T-helper 1 cell treated with Interleukin-12 subunit alpha and Interleukin-12 subunit beta and Interleukin-4 antibody, amounts not matched to agents 30 ng/mL and 1 ng/mL, for 36 hours (primary cell): ENCODE measurements at regions not wholly inside any gene's neighbourhood (a gene's known extent, or its start where the extent isn't known, plus 50 kb on each side); places are given as distances from the start of the nearest gene placed in this dataset.

Experiments
- intact Hi-C: fragments of 100-400 bp; cut with micrococcal nuclease; formaldehyde crosslinking; loops from one replicate; pipeline ENCODE4 v1.15.1; 2024

DNA sequence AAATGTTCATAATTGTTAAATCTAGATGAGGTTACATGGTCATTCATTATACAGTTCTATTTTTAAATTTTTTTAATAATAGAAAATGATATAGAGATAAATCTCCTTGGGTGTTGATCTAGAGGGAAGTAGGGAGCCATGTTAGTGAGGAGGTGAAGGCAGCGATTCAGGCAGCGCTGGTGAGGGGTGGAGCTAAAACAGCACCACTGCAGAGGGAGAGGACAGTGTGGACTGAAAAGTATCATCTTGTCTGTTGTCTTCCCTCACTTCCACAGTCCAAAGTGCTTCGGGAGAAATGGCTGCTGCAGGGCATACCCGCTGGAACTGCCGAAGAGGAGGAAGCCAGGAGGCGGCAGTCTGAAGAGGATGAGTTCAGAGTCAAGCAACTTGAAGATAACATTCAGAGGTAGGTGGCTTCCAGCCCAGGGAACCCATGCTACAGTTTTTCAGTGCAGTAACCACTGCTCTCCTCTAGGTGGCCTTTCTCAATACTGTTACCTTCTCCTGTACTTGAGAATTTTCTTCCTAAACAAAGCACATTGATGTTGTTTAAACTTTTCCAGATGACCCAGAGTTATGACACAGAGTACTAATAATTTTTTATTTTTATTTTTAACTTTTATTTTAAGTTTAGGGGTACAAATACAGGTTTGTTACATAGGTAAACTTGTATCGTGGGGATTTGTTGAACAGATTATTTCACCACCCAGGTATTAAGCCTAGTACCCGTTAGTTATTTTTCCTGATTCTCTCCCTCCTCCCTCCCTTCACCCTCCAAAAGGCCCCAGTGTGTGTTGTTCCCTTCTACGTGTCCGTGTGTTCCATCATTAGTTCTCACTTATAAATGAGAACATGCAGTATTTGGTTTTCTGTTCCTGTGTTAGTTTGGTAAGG, 100.5 kb downstream of the PALM2AKAP2 start:
- intact Hi-C loops = loop anchor here (1.0 to 10.0 kb wide), 4 partner anchors 337 to 1604 kb away; partner anchors contain the start of genes ABITRAM, ECPAS, ELP1 and TMEM245

DNA sequence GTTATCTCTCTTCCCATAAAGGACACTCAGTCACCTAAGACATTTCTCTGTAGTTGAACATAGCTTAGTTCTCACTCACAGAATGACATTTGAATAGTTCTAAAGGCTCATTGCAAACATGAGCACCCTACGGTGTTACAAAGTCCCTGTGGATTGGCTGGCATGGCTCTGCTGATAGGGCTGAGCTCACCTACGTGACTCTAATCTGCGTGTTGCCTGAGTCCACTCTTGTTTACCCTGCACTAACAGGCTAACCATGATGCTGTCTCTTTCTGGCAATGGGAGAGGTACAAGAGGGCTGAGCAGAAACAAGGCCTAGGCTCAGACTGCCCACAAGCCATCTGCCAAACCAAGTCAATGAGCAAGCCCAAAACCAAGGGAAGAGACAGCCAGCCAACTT, 103.6 kb downstream of the PALM2AKAP2 start:
- intact Hi-C loops = loop anchor here (10.0 kb wide), 3 partner anchors 769 to 1601 kb away; partner anchors contain the start of genes ABITRAM, ECPAS, ELP1 and TMEM245

DNA sequence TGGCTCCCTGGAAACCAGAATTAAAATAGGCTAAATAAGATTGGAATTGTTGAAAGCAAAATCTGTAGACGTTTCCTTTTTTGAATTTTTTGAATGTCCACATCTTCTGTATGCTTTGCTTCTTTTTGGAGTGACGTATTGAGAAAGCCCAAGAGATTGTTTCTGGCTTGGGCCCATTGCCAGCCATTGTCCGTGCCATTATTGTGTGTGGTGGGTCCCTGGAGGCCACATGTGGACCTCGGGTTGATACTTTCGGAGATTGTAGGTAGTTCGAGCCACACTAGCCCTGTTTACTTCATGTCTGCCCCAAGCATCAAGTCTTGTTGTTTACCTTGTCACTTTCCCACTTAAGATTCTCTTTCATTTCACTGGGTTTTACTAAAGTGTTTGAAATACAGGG, 106.0 kb downstream of the PALM2AKAP2 start:
- intact Hi-C loops = loop anchor here (1.0 to 10.0 kb wide), 10 partner anchors 9 to 1599 kb away; partner anchors contain the start of genes ABITRAM, CTNNAL1, ECPAS and ELP1

DNA sequence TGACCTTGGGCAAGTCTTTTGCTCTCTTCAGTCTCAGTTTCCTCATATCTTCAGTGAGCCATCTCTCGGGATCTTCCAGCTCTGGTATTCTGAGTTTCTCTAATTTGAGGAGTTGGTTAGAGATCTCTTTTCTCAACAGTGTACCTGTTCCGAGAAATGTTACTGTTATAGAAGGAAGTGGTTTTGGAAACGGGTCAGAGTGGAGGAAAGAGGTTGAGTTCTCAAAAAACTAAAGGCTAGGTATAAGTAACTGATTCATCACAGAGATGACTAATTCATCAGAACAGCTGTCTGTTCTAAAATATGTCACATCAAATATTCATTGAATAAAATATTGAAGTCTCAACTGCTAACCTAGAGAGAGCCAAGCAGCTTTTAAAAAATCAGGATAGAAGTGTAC, 106.6 kb downstream of the PALM2AKAP2 start:
- intact Hi-C loops = loop anchor here (1.0 to 10.0 kb wide), 10 partner anchors 9 to 1598 kb away; partner anchors contain the start of genes ABITRAM, CTNNAL1, ECPAS and ELP1

DNA sequence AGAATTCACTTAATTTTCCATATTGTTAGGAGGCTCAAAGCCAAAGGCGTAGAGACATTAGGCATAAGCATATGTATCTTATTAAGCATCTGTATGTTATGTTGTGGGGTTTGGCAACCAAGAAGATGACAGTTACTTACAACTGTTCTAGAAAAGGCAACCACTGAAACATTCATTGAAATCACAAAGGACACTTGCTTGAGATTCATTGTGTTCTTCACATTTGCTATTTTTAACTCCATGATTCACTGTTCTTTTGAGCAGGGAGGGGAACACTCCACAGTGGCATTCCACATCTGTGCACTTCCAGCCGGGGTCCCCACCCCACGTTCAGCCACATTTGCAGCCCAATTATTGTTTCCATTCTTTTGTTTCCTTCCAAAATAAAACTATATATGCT, 107.1 kb downstream of the PALM2AKAP2 start:
- intact Hi-C loops = loop anchor here (2.0 to 10.0 kb wide), 9 partner anchors 68 to 1598 kb away; partner anchors contain the start of genes ABITRAM, CTNNAL1, ECPAS and ELP1

DNA sequence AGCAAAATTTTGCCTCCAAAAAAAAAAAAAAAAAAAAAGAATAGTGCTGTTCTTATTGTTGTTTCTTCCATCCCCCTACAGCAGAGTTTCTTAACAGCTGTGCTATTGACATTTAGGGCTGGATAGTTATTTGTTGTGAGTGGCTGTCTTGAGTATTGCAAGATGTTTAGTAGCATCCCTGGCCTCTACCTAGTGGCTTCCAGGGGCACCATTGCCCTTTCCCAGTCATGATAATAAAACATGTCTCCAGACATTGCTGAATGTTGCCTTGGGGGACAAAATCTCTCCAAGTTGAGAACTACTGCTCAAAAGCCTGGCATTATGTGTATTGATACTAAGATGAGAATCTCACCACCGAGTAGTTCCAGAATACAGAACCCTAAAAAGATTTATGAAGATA, 108.7 kb downstream of the PALM2AKAP2 start:
- intact Hi-C loops = loop anchor here (5.0 to 10.0 kb wide), 4 partner anchors 446 to 1596 kb away; partner anchors contain the start of genes ABITRAM, ECPAS, ELP1 and TMEM245

DNA sequence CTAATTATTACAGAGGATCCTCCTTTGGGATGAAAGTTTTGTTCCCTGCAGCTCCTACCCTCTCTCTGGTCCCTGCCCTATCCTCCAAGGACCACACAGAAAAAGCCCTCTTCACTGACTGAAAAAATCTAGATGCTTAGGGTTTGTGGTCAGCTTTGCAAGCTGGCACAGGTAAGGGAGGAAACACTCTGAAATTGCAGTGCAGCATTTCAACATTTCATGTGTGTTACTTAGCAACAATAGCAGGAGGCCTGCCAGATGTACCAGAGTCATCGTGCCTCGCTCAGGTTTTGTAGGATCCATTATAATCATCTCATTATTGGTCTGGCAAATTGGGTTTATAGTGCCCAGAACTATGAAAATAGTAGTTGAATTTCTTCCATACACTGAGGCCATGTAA, 109.5 kb downstream of the PALM2AKAP2 start:
- intact Hi-C loops = loop anchor here (5.0 to 10.0 kb wide), 4 partner anchors 447 to 1595 kb away; partner anchors contain the start of genes ABITRAM, ECPAS, ELP1 and TMEM245

DNA sequence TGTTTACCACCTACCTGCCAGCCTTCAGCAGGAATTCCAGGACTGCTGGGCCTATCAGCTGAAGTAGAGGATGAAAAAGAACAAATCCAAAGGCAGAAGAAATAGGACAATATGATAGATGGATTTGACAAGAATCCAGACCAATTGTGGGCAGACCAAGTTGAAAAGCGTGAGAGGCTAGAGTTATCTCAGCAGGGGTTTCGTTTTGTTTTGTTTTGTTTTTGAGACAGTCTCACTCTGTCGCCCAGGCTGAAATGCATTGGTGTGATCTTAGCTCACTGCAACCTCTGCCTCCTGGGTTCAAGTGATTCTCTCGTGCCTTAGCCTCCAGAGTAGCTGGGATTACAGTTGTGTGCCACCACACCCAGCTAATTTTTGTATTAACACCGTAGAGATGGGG, 113.2 kb downstream of the PALM2AKAP2 start:
- intact Hi-C loops = no loop called here

DNA sequence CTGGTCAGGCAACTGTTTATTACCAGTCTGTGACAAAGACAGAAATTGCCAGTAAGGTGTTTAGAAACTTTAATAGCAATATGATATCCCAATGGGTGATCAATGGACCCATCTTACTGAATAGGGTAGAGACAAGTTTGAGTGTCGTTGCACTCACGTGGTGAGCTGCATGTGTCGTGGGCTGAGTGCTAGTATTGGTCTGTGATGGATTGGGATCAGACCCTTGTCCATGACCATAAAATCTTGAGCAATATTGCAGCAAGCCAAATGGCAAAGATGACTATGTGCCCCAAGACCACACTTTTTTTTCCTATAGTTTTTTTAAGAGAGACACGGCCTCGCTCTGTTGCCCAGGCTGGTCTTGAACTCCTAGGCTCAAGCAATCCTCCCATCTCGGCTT, 114.5 kb downstream of the PALM2AKAP2 start:
- intact Hi-C loops = loop anchor here (2.0 kb wide), 4 partner anchors 24 to 254 kb away; no protein-coding TSS in a partner anchor

DNA sequence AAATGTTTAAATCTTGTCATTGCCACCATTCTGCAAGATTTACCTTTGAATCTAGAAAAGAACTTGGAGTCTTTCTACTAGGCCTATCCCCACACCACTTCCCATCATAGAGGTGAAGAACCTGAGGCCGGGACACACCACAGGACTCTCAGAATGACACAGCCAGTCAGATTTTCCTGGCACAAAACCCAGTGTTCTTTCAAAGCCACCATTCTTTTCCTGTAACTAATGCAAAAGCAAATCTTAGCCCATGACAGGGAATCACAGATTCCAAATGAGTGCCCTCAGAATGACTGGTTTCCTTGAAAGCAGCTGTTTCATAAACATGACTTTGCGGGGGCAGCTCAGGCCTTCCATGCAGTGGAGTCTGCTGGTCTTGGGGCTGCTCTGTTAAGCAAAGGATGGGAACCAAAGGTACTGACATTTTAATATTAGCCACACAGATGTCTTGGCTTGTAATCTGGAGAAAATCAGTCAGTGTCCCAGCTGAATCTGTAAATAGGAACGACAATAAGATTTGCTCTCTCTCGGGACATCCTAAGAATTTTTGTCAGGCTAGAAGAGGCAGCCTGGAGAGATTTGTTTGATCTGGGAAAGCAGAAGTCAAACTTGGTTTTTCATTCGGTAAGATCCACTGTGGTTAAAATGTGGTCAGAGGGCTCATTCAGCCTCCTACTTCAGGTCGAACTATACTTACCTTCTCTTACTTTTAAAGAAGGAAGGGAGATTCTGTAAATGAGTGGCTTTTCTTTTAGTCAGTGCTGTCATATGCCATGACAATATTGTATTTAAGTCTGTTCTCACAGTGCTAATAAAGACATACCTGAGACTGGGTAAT, 115.1 kb downstream of the PALM2AKAP2 start:
- intact Hi-C loops = loop anchor here (1.0 to 2.0 kb wide), 5 partner anchors 9 to 254 kb away; no protein-coding TSS in a partner anchor

DNA sequence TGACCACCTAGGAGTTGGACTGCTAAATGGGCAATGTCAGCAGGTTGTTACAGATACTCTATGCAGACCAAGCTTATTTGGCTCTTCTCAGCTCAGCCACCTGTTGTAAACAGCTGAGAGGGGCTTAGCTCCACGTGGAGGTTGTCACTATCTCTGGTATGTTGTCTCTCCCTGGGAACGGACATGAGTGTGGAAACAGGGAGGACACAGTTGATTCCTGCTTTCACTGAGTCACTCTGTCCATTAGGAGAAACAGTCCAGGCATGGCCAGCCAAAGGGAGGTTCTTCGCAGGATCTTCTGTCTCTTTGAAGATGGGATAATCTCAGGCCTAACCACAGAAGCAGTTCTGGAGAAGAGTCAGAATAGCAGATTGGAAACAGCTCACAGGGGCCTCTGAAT, 121.2 kb downstream of the PALM2AKAP2 start:
- intact Hi-C loops = loop anchor here (5.0 kb wide), 1 partner anchor 329 kb away; no protein-coding TSS in a partner anchor

DNA sequence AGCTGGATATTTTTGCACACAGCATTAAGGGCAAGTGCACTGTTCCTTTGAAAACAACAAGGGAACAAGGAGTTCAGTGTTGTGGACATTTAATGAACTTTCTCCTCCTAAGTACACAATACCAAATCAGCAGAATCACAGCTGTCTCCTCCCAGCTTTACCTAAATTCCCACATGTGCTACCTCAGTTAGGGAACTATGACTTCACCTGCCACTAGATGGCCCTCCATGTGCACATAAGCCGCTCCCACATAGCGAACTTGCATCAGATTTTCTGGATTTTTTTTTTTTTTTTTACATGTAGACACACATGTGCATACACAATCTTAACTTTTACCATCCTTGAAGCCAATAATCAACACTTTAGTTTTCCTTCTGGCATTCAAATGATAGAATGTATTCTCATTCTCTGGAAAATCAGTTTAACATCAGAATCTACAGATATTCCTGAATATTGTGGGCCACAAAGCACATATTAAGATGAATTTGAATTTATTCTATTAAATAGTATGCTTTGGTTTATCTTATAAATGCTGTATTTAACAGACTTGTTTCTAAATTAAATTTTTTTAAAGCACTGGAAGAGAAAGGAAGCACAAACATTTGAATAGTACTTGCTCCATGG, 123.6 kb downstream of the PALM2AKAP2 start:
- intact Hi-C loops = loop anchor here (1.0 to 5.0 kb wide), 10 partner anchors 47 to 331 kb away; no protein-coding TSS in a partner anchor

DNA sequence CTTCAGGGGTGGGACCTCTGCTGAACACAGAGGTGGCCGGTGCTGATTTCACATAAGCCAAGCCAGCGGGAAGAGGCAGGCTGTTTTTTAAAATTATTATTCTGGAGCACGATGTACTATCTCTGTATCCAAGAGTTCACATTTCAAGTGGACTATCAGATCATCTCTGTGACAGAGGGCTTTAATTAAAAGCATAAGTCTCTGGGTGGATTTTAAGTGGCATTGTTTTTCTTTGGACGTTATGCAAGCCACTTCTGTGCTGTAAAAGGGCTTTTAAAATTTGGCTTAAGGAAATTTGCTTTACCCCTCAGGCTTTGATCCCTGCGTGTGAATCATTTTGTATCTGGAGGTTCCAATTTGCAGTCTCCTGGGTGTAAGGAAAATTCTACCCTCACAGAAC, 124.7 kb downstream of the PALM2AKAP2 start:
- intact Hi-C loops = loop anchor here (5.0 kb wide), 1 partner anchor 332 kb away; no protein-coding TSS in a partner anchor

DNA sequence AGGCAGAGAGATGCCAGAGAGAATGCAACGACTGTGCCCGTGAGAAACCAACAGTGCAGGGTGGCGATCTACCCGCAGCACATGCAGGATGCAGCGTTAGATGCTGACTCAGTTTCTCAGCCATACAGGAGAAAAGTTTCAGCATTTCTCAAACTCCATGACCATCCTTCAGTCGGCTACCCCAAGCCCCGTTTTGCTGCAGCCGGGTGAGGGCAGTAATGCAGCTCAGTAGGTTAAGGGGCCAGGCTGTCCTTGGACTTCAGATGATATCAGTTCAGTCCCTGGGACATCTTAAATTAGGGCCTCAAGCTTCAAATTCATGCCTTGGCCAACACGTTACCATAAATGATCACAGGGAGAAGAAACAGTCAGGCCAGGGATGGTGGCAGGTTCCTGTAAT, 125.5 kb downstream of the PALM2AKAP2 start:
- intact Hi-C loops = no loop called here

DNA sequence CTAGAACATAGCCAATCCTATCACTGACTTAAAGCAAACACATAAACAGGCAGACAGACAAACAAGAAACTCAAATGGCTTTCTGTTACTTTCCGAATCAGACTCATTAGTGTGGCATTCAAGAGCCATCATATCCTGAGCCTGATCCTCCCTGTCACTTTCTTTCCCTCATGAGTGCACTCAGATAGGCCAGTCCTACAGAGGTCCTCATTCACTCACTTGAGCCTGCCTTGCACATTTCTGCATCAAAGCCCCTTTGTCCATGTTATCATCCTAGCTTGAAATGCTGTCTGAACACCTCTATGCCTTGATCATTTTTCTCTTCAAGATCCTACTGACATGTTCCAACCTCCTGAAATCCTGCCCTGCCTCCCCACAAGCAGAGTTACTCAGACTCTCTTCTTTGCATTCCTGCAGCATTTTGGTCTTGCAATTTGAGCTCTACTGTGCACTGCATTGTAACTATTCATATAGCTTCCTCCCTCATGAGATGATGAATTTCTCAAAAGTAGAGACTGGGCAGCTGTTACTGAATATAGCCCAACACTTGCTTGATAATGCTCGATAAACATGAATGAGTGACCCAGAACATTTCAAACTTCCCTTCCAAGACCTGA, 126.9 kb downstream of the PALM2AKAP2 start:
- intact Hi-C loops = no loop called here

DNA sequence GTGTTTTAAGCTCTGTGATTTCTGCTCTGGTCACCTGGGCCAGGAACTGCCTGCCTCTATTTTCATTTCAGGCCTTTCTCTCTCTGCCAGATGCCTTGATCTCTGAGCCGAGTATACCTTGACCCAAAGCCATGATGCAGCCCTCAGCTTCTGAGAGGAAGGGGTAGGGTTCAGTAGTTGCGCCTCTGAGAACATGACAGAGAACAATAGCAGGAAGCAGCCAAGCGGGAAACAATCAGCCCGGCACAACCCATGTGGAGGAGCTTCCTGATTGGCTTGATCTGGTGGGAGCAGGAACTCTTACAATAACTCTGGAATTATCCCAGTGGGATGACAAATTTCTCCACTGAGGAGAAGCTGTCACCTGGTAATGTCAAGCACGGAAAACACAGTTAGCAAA, 127.4 kb downstream of the PALM2AKAP2 start:
- intact Hi-C loops = no loop called here

DNA sequence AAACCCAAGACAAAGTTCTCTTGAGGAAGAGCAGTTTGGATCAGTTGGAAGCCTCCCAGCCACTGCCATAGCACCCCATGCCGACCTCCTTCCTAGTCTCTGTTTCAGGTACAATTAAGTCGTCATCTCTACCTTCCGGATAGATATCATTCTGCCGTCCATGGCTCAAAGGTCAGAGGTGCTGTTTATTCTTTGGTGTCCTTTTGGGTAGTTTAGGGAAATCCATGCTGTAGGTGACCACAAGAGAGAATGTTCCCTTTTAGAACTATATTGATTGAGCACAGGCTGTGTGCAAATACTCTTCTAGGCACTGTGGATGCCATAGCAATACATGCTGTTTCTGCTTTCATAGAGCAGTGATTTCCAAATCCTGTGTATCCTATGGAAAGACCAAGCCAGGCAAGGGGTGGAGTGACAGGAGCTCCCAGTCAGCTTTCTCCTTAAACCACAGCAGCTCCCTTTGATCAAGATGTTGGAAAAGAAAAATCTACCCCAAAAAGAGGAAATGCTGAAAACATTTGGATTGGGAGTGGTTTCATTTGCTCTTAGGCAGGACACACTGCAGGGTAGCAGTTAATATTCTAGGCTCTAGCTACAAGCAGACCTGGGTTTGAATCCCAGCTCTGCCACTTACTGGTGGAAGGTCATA, 127.9 kb downstream of the PALM2AKAP2 start:
- intact Hi-C loops = no loop called here

DNA sequence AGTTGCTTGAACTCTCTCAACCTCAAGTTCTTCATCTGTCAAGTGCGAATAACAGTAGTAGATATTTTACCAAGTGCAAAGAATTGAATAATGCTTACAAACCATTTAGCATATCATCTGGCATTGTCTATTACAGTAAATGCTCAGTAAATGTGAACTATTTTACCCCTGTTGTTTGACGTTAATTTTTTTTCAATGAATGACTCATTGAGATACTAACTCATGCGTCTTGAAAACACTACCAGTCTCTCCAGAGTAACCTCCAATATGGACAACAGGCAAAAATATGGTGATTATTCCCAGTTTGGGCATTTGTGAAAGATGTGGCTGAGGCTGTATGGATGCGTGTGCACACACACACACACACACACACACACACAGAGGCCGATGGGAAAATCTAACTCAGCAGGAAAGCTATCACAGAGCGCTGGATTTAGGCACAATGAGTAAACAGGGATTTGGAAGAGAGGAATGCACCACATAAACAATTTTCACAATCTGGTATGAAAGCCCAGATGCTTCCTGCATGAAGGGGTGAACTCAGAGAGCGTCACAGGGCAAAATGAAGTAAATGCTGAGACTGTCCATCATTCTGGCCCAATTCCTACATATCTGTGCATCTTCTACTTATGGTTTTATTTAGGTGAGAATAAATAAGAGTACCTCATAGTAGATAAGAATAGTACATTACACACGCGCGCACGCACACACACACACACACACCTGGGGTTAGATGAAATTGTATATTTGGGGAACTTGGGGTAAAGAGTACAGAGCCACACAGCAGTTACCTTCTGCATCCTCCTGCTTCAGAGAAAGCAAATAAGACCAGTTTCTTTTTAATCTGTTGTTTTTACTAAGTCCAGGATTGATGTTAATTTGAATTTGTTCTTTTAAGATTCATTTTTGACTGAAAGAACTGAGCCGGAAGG, 128.7 kb downstream of the PALM2AKAP2 start:
- intact Hi-C loops = no loop called here
